C4-2B (cell line): ENCODE measurements at regions not wholly inside any gene's neighbourhood (a gene's known extent, or its start where the extent isn't known, plus 50 kb on each side); places are given as distances from the start of the nearest gene placed in this dataset.

Source experiments
- H3K27ac ChIP-seq: fragments of 450-650 bp; 2 replicates; pipeline ENCODE4 v1.5.1; 2017
- ZFX ChIP-seq: fragments of 450-650 bp; IDR thresholded peaks from 2 replicates; pipeline ENCODE4 v1.6.1; 2017
- TF ChIP-seq, protein P1 (sequence below): fragments of 450-650 bp; conservative IDR thresholded peaks from 2 replicates; pipeline ENCODE4 v1.5.1; 2017; ENCODE audit warnings: mild to moderate bottlenecking

DNA sequence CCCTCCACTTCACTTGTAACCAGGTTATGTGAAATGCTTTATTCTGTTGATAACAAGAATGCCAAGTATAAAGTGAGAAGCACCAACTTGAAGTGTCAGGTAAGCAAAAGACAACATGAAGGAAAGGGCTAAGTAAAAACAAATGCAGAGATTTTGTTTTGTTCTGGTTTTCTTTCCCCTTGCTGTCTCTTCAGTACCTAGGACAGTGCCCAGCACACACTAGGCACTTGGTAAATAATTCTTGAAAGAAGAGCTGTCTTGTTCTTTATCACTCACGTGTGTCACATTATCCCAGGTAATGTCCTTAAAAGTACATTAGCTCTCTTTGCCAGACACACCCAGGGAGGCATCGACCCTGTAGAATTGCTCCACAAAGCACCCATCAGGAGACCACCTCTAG is 350.0 kb upstream of the IRAK1BP1 start:
- H3K27ac ChIP-seq = no peak overlapping the region
- no peak for TF ChIP-seq ZFX
- TF ChIP-seq, protein P1, sequence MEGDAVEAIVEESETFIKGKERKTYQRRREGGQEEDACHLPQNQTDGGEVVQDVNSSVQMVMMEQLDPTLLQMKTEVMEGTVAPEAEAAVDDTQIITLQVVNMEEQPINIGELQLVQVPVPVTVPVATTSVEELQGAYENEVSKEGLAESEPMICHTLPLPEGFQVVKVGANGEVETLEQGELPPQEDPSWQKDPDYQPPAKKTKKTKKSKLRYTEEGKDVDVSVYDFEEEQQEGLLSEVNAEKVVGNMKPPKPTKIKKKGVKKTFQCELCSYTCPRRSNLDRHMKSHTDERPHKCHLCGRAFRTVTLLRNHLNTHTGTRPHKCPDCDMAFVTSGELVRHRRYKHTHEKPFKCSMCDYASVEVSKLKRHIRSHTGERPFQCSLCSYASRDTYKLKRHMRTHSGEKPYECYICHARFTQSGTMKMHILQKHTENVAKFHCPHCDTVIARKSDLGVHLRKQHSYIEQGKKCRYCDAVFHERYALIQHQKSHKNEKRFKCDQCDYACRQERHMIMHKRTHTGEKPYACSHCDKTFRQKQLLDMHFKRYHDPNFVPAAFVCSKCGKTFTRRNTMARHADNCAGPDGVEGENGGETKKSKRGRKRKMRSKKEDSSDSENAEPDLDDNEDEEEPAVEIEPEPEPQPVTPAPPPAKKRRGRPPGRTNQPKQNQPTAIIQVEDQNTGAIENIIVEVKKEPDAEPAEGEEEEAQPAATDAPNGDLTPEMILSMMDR = no peak

DNA sequence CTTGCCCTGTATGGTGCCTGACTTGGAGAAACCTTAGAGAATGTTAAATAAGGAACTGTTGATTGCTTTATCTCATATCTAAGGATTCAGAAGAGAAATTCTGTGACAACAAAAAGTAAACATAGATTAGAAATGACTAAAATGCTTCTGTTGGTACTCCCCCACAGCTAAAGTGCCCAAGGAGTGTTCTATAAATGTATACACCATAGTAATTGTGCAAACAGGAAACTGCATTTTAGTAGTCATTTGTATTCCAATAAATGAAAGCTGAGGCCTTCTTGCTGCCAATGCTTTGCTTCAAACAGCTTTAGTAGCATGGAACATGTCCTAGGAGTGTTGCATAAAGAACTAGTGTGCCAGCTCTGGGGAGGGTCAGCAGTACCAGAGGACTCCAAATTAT is 343.7 kb upstream of the IRAK1BP1 start:
- TF ChIP-seq ZFX = no peak
- TF ChIP-seq, protein P1 = no peak
- no peak overlapping the region for H3K27ac ChIP-seq

DNA sequence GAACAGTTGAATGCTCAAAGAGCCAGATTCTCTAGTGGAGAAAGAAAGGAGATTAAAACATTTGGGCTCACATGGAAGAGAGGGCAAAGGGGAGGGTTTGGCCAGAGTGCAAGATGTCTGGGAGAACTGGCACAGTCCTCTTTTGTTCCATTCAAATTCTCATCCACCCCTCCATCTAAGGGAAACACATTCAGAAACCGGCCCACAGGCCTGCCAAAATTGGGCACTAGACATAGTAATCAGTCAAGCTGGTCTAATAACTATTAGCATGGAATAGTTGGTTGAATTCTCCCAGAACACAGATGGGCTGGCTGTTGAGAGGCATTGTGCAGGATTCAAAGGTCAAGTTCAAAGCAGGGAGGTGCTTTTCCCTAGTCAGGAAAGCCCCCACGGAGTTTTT is 341.4 kb upstream of the IRAK1BP1 start:
- TF ChIP-seq, protein P1 = no peak
- no peak for TF ChIP-seq ZFX
- no peak overlapping the region for H3K27ac ChIP-seq

DNA sequence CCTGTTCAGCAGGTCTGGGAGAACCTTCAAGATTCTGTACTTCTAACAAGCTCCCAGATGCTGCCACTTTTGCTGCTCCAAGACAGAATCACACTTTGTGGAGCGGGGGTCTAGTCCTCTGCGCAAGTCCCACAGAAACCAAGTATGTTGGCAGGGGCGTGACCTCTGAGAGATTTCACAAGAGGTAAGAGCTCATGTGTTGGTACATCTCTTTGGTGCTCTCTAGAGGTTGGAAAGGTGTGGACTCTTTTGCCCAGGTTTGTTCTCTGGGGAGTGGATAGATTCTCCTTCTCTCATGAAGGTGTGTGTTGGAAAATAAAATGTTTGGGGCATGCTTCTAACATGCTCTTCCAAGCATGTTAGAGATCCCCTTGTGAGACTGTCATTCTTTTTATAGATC is 340.9 kb upstream of the IRAK1BP1 start:
- TF ChIP-seq ZFX = no peak
- TF ChIP-seq, protein P1 = no peak
- no peak overlapping the region for H3K27ac ChIP-seq

DNA sequence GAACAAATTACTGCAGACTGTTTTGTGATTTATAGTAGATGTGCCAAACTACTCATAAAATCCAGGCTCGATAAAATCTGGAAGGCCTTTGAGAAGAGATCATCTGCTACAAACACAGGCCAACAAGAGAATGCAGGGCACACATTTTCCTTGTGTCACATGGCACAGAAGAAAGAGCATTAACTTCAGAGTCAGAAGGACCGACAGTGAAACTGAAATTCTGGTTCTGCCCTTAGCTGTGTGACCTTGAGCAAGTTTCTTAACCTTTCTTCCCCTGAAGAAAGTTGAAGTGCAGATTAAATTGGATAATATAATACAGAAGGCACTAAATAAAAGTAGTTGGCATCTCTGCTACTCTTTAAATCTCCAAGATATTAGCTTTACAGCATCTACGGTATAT is 338.4 kb upstream of the IRAK1BP1 start:
- TF ChIP-seq, protein P1 = no peak
- no peak for TF ChIP-seq ZFX
- no peak overlapping the region for H3K27ac ChIP-seq

DNA sequence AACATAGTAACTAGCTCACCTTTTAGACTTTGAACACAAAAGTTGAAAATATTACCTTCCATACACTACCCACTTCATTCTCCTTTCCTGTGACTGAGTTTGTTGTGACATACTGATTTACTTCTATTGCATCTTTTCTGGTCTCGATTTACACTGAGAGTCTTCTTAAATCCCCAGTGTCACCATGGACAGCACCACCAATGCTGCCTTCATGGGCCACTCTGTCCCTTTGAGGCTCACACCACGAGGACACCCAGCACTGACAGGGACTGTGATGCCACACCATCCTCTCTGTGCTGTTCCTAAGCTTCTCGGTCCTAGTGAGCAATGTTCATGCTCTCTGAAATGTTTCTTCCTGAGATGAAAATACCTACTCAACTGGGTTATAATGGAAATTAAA is 337.1 kb upstream of the IRAK1BP1 start:
- no peak overlapping the region for H3K27ac ChIP-seq
- TF ChIP-seq, protein P1 = no peak
- no peak for TF ChIP-seq ZFX

DNA sequence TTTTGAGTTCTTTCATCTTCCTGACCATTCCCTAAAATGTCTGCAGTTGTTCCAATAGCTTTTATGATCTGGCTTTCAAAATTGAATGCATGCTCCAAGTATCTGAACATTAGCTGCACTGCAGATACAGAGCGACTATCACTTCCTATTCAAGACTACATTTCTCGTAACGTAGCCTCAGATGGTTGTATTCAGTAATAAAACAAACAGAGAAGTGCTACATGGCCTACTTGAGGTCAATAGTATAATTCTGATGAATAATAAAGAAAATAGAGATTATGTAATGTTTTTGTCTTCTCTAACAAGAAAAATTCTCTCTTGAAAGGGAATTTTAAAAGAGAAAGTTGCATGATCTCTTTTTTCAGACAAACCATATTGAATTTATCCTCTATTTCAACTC is 333.9 kb upstream of the IRAK1BP1 start:
- TF ChIP-seq, protein P1 = no peak
- no peak for TF ChIP-seq ZFX

More for the DNA sequence above, 333.9 kb upstream of the IRAK1BP1 start:
- no peak overlapping the region for H3K27ac ChIP-seq
